ENCODE measurements at regions not wholly inside any gene's neighbourhood (a gene's known extent, or its start where the extent isn't known, plus 50 kb on each side); places are given as distances from the start of the nearest gene placed in this dataset.

- Histone ChIP-seq H4K20me1 (ENCODE audit: insufficient read depth, low read length) (no peaks in the 10 kb centered on the region), H4K5ac (ENCODE audit: low read depth, low read length) (no peak overlapping the region), H3K27ac (ENCODE audit: insufficient read depth, low read length) (no peak overlapping the region), H2BK20ac (ENCODE audit: low read depth, low read length) (no peak overlapping the region), H2AK9ac (replicated peaks; ENCODE audit: low read depth, low read length, poor library complexity) (no peak overlapping the region), H3K14ac (replicated peaks; ENCODE audit: low read depth, low read length) (no peak overlapping the region), H3K4me3 (ENCODE audit: insufficient read depth, low read depth, low read length) (no peak overlapping the region), H3K9me3 (ENCODE audit: control insufficient read depth, insufficient read depth, low read length) (no peaks in the 10 kb centered on the region), H2BK15ac (ENCODE audit: low read depth, low read length) (no peak overlapping the region), H3K18ac (ENCODE audit: low read depth, low read length) (no peak overlapping the region), H2AK5ac (ENCODE audit: low read depth, low read length) (no peak overlapping the region), H3K4me1 (ENCODE audit: control insufficient read depth, insufficient read depth, low read length) (no peaks in the 10 kb centered on the region), H2BK5ac (ENCODE audit: low read depth, low read length, poor library complexity, severe bottlenecking) (no peak overlapping the region), H2BK120ac (ENCODE audit: low read depth, low read length) (no peak overlapping the region), H4K91ac (ENCODE audit: insufficient read depth, low read depth, low read length) (no peak overlapping the region), H3K79me1 (ENCODE audit: low read depth in 1 of 2, low read length in 2 of 2) (no peaks in the 10 kb centered on the region), H3K9me1 (ENCODE audit: insufficient read depth, low read length) (no peaks in the 10 kb centered on the region; the same call in 1 of the 2 replicates), H3K56ac (ENCODE audit: extremely low read depth, insufficient read depth, low read length) (no peak overlapping the region), H3K27me3 (ENCODE audit: control insufficient read depth, insufficient read depth, low read length) (no peaks in the 10 kb centered on the region; the same call in none of the 2 replicates), H3K9ac (ENCODE audit: low read depth, low read length) (no peak overlapping the region), H4K8ac (ENCODE audit: low read depth in 2 of 2, low read length in 2 of 2) (no peak overlapping the region), H2AFZ (replicated peaks; ENCODE audit: low read length, poor library complexity) (no peak overlapping the region), H3K4me2 (ENCODE audit: low read depth, low read length) (no peak overlapping the region), H3K23ac (ENCODE audit: low read depth, low read length) (no peak overlapping the region), H3K4ac (ENCODE audit: low read depth, low read length) (no peak overlapping the region), H3K36me3 (ENCODE audit: control insufficient read depth, insufficient read depth, low read length) (no peaks in the 10 kb centered on the region)
- intact Hi-C loops (cut with micrococcal nuclease) (loop anchor here (10.0 kb wide), 1 partner anchor 84 kb away; no protein-coding TSS in a partner anchor), dilution Hi-C loops (cut with HindIII; ENCODE audit: low sequenced_read_pairs, unreplicated experiment) (no loop called here), in situ Hi-C loops (cut with MboI; ENCODE audit: low sequenced_read_pairs) (loop anchor here (10.0 kb wide), 1 partner anchor 864 kb away; no protein-coding TSS in a partner anchor)
- ATAC-seq (ENCODE audit: low read depth) (no peak), DNase-seq (no peak)
- ChIA-PET CTCF (no interaction called here), POLR2A (ENCODE audit: unreplicated experiment) (no interaction called here)
- TF ChIP-seq MXI1 (IDR thresholded peaks at IDR 0.05; ENCODE audit: borderline replicate concordance, low read depth, low read length) (no peak), ELK1 (IDR thresholded peaks at IDR 0.05; ENCODE audit: borderline replicate concordance, low read depth, low read length) (no peak), RAD21 (IDR thresholded peaks at IDR 0.05; ENCODE audit: low read length) (no peak), CHD1 (IDR thresholded peaks at IDR 0.05; ENCODE audit: low read depth, low read length) (no peak), MAFK (IDR thresholded peaks at IDR 0.05; ENCODE audit: low read depth, low read length) (no peak), CTCF (conservative IDR thresholded peaks at IDR 0.05; ENCODE audit: low read depth, low read length) (no peak), CEBPB (IDR thresholded peaks at IDR 0.05; ENCODE audit: low read depth, low read length) (no peak), FOS (IDR thresholded peaks at IDR 0.05; ENCODE audit: low read depth, low read length) (no peak), POLR2A (IDR thresholded peaks at IDR 0.05; ENCODE audit: low read depth, low read length) (no peak), USF2 (IDR thresholded peaks at IDR 0.05; ENCODE audit: low read depth, low read length) (no peak), RCOR1 (IDR thresholded peaks at IDR 0.05; ENCODE audit: insufficient replicate concordance, low read length) (no peak), MAZ (IDR thresholded peaks at IDR 0.05; ENCODE audit: borderline replicate concordance, low read depth, low read length) (no peak), RFX5 (IDR thresholded peaks at IDR 0.05; ENCODE audit: low read depth, low read length) (no peak), NFE2L2 (IDR thresholded peaks at IDR 0.05; ENCODE audit: low read depth, low read length) (no peak)
- WGBS, 2 experiments (ENCODE audit: extremely low coverage in 2 of 2, insufficient read length in 1 of 2): 67% methylated on average over 7 of the region's 12 CpGs; no CpG with 5 or more reads in 1 of the 2 experiments
- BruUV-seq (replicated peaks): no TSS peak
Observed at GRCh38 chr1:36570478-36571060, 87.9 kb upstream of the CSF3R start.

Measured in IMR-90 (cell line).